Activated T-cell treated with anti-CD3 and anti-CD28 coated beads for 1 hour (primary cell): ENCODE measurements at regions not wholly inside any gene's neighbourhood (a gene's known extent, or its start where the extent isn't known, plus 50 kb on each side); places are given as distances from the start of the nearest gene placed in this dataset.
"Not testable (repeated sequence)": the region's sequence is repeated elsewhere in the genome, so short reads cannot be mapped to it uniquely, and the experiment has no call there.

ENCODE experiments used
- DNase-seq: peaks from one replicate; pipeline ENCODE4 v3.0.0-alpha.2; 2020; ENCODE audit warnings: low read depth

- not testable (repeated sequence) for DNase-seq
Measured at GRCh38 chr1:29386453-29386852, 150.1 kb downstream of the PTPRU start.

- no peak for DNase-seq
Measured at GRCh38 chr1:29385966-29386365, 149.6 kb downstream of the PTPRU start.

- DNase-seq, result no peak
Measured at GRCh38 chr1:29384496-29385015, 148.2 kb downstream of the PTPRU start.

GRCh38 chr1:29383746-29384371, 147.5 kb downstream of the PTPRU start:
- DNase-seq, result no peak

- DNase-seq, result no peak
Measured at GRCh38 chr1:29382851-29383745, 146.8 kb downstream of the PTPRU start.

GRCh38 chr1:29381426-29381825, 145.1 kb downstream of the PTPRU start:
- DNase-seq, result no peak

- no peak for DNase-seq
Measured at GRCh38 chr1:29380532-29380931, 144.2 kb downstream of the PTPRU start.

GRCh38 chr1:29379443-29380073, 143.2 kb downstream of the PTPRU start:
- DNase-seq, result no peak
